ENCODE measurements at regions not wholly inside any gene's neighbourhood (a gene's known extent, or its start where the extent isn't known, plus 50 kb on each side); places are given as distances from the start of the nearest gene placed in this dataset.

GRCh38 chrX:43025806-43026315, 247.9 kb upstream of the PPP1R2C start:
- TF ChIP-seq CTCF (conservative IDR thresholded peaks at IDR 0.05; ENCODE audit: low read depth, low read length) = no peak
- no peak overlapping the region for H3K4me3 ChIP-seq (ENCODE audit: low read depth, low read length)
- DNase-seq (ENCODE audit: low read depth) = no peak

- no peak for DNase-seq (ENCODE audit: low read depth)
- no peak for TF ChIP-seq CTCF (conservative IDR thresholded peaks at IDR 0.05; ENCODE audit: low read depth, low read length)
- H3K4me3 ChIP-seq (ENCODE audit: low read depth, low read length) = no peak overlapping the region
Observed at GRCh38 chrX:43064096-43064495, 286.1 kb upstream of the PPP1R2C start.

GRCh38 chrX:43065978-43066377, 288.0 kb upstream of the PPP1R2C start:
- TF ChIP-seq CTCF (conservative IDR thresholded peaks at IDR 0.05; ENCODE audit: low read depth, low read length) = no peak
- H3K4me3 ChIP-seq (ENCODE audit: low read depth, low read length) = no peak overlapping the region
- no peak for DNase-seq (ENCODE audit: low read depth)

- TF ChIP-seq CTCF (conservative IDR thresholded peaks at IDR 0.05; ENCODE audit: low read depth, low read length) = no peak
- DNase-seq (ENCODE audit: low read depth) = no peak
- H3K4me3 ChIP-seq (ENCODE audit: low read depth, low read length) = no peak overlapping the region
Observed at GRCh38 chrX:43068639-43069038, 290.7 kb upstream of the PPP1R2C start.

GRCh38 chrX:43083016-43083415, 305.1 kb upstream of the PPP1R2C start:
- no peak overlapping the region for H3K4me3 ChIP-seq (ENCODE audit: low read depth, low read length)
- TF ChIP-seq CTCF (conservative IDR thresholded peaks at IDR 0.05; ENCODE audit: low read depth, low read length) = no peak
- DNase-seq (ENCODE audit: low read depth) = no peak

GRCh38 chrX:43087830-43088229, 309.9 kb upstream of the PPP1R2C start:
- H3K4me3 ChIP-seq (ENCODE audit: low read depth, low read length) = no peak overlapping the region
- no peak for DNase-seq (ENCODE audit: low read depth)
- no peak for TF ChIP-seq CTCF (conservative IDR thresholded peaks at IDR 0.05; ENCODE audit: low read depth, low read length)

- no peak overlapping the region for H3K4me3 ChIP-seq (ENCODE audit: low read depth, low read length)
- TF ChIP-seq CTCF (conservative IDR thresholded peaks at IDR 0.05; ENCODE audit: low read depth, low read length) = no peak
- DNase-seq (ENCODE audit: low read depth) = no peak
Observed at GRCh38 chrX:43096830-43097229, 318.9 kb upstream of the PPP1R2C start.

Data from epithelial cell of proximal tubule (primary cell).